NCI-H2081 (cell line): ENCODE measurements at regions not wholly inside any gene's neighbourhood (a gene's known extent, or its start where the extent isn't known, plus 50 kb on each side); places are given as distances from the start of the nearest gene placed in this dataset.

Experiments used
- DNase-seq, 2 experiments: peaks; one replicate each; lab custom pipeline; 2025; lab: John Stamatoyannopoulos, UW

DNA sequence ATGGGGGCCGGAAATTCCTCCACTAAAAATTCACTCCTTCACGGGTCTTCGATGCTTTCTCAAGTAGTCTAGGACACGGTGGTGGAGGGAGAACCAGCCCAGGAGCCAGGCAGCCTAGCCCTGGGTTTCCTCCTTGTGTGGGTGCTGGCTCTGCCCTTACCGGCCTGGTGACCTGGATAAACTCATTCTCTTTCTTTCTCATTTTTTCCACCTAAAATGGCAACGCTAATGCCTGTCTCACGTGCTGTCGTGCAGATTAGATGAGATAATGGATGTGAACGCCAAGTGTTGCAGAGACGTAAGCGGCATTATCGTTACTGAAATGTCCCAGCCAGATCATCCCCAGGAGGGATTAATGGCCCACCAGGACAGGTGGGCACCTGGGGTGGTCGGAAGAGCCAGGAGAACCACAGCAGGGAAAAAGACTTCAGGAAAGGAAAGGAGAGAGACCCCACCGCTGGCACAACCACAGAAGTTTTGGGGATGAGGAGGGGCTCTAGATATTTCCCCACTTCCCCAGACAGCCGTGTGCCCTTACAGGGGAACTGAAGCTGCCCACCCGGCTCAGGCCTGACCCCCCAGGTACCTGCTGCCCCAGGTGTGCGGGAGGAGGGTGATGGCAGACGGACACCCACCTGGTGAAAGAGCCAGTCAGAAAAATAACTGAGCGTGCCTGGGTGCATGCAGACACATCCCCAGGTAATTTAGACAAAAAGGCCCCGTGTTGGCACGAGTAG is 100.8 kb upstream of the ASAP2 start:
- DNase-seq, result peak in 1 of 2 experiments; percentile 61

DNA sequence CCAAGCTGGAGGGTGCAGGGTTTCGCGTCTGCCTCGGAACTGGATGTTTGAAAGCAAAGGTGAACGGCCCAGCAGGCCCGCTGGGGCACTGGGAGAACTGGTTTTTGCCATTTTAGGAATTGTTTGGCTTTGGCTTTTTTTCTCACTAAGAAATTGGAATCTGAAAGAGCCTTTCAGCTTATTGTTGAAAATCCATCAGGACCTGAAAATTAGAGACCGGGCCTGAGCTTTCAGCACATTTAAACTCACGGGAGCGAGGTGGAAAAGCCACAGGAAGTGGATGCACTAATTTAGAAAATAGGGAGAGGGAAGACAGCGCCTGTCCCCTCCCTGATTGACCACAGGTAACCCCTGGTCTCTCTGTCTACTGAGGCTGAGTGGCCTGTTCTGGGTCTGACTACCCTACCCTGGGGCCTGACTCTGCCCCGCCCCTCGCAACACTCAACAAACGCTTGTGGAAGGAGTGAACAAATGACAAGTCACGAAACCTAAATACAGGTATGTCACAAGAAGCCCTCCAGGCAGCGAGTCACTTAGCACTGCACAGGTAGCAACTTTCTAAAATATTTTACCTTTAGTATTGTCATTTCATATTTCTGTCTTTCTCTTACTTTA is 100.3 kb upstream of the MBOAT2 start:
- DNase-seq, result no peak

DNA sequence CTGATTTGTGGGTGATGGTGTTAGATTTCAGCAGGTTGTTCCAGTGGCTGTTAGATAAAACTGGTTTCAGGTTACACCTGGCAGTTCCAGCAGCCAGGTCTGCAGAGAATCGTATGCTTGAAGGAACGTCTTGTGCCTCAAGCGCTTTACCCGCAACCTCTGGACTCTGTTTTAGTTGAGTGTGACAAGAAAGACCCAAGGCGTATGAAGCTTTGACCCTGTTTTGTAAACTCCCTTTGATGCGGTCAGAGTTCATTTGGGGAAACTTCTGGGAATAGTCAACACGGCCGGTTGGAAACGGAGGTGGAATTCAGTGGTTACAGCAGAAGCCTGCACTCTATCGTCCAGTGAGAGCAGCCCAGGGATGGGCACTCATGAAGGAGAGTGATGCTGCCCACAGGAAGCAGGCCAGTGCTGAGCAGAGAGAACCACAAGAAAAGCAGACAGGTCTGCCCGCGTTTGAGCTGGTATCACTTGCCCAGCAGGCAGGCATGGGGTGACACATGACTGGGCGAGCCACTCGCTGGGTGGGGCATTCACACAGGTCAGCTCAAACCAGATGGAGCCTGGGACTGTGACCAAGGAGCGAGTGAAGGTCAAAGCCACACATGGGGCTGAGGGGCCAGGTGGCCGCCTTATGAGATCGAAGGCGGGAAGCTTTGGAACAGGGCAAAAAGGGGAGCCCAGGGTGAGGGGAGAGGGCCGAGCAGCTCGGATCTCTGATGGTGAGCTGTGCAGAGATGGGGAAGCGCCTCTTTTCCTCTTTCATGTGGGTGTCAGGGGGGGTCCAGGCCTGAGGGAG is 99.6 kb upstream of the MBOAT2 start:
- DNase-seq, result no peak

DNA sequence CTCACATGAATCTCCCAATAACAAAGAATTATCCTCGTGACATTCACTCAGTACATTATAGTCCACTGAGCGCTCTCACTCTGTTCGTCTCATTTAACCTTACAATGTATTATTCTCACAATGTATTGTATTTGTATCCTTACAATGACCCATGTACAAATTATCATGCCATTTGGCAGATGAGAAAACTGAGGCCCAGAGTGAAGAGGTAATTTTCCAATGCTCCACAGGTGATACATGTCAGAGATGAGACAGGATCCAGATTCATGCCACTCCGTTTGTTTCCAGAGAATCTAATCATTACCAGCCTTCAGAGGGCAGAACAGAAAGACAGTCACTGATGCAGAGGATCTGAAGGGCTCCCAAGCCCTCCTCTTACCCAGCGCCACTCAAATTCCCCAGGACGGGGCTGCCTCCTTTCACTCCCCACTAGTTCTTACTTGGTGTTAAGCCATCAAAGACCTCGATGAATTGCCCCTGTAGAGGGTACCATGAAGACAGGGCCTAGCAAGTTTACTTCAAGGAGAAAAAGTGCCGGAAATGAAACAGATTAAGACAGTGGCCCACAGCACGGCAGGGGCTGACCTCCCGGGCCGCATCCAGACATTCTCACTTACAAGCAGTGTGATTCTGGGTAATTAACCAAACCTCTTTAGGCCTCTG is 98.4 kb upstream of the MBOAT2 start:
- no peak for DNase-seq

DNA sequence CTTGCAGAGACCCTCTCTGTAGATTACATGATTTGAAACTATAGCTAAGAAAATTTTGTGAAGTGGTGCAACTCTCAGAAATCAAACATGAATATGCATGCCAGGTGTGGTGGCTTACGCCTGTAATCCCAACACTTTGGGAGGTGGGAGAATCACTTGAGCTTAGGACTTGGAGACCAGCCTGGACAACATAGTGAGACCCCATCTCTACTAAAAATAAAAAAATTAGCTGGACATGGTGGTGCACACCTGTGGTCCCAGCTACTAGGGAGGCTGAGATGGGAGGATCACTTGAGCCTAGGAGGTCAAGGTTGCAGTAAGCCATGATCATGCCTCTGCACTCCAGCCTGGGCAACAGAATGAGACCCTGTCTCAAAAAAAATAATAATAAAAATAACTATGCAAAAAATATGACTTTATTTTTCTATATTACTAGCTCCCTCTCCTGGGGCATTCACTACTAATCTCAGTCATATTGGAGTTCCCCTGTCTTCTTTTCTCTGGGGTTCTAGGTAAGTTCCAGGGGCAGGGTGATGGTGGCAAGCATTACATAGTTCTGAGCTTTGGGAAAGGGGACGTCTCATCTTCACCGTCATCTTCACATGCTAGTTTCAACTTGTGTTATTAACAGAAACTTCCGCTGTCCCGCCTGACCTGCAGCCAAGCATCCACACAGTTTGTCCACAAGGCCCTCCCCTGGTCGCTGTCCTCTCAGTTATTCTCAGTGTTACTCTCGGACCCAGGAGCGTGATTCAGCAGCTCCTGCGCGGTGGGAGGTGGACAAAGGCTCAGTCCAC is 96.8 kb upstream of the MBOAT2 start:
- no peak for DNase-seq

DNA sequence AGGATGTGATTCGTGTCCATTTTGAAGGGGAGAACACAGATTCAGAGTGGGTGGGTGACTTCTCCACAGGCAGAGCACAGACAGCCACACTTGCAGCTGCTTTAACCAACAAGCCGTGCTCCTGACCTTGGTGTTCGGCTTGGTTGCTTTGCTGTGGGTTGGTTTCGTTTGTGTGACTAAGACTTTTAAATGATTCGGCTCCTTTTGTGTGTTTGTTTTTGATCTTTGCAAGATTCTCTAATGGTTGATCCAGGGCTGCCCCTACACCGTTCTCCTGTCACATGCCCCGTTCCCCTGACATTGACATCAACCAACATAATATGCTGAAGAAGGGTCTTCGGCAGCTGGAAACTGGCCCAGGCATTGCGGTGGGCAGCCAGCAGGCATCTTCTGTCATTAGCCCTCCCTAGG is 95.9 kb upstream of the MBOAT2 start:
- no peak for DNase-seq

DNA sequence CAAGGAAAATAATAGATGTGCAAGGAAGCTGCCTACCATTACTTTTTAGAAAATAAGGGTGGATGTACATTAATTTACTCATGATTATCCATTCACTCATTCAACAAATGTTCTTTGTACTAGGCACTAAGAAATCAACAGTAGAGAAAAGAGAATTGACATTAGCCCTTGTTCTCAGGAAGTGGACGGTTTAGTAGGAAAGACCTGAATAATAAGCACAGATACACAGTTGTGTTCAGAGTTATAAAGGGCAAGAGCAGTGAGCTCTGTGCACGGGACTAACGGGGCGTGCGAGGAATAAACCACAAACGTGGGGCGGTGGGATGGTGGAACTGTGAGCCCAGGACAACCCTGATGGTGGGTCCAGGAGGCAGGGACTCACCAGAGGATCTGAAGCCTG is 94.4 kb upstream of the MBOAT2 start:
- no peak for DNase-seq

DNA sequence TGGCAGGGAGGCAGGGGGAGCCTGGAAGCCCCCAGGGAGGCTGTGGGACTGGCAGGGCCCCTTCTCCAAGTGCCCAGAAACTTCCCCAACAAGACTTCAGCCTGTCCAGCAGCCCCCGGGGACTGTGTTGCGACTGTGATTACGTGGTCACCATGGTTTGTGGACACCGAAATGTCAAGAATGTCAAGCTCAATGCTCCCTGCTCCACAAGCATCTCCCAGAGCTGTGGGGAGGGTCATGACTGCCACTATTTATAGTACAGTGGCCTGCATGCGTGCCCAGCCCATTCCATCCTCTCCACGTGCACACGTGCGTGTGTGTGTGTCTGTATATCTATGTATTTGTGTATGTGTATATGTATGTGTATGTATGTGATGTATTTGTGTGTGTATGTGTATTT is 93.8 kb upstream of the MBOAT2 start:
- no peak for DNase-seq

DNA sequence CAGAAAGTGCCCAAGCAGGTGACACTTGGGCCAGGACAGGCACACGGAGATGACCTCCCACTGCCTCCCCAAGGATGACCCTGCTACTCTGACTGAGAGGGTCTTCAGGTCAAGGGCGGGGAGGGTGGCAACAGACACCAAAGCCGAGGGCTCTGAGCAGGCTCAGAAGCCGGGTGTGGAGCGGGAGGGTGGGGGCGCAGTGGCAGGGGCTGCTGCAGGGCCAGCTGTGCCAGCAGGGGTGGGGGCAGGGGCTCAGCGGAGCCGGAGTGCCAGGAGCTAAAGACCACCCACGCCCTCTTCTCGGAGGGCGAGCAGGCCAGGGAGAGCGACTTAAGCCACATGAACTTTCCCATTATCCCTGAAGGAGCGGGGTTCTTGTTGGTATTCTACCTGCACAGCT is 93.3 kb upstream of the MBOAT2 start:
- DNase-seq, result no peak

DNA sequence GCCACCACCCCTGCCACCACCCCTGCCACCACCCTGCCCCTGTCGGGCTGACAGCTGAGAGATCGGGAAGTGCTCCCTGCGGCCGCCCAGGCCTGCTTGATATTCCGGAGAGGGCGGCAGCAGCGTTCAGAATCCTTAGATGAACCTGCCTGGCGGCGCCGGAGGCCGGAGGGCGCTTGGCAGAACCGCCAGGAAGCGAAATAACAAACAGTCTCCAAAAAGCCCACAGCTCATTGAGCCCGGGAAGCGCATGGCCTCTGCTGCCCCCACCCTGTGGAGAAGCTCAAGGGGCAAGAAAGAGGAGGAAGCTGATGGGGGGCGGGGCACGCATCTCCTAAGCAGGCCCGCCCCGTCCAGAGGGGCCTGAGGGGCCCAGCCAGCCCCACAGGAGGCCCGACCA is 92.2 kb upstream of the MBOAT2 start:
- no peak for DNase-seq

DNA sequence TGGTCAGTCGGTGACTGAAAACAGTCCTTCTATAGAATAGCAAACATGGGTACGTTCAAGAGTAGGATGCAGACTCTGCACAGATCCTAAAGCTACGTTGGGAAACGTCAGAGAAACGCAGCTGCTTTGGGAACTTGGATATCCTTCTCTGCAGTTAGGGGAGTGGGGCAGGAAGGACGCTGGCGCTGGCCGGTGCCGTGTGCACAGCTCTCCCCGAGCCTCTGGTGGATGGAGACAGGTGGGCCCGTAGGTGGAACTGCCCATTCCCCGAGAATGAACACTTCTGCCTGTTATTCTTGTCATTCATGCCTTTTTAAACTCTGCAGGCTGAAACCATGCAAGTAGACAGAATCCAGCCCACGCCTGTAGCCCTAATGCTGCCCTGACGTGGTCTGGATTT is 91.7 kb upstream of the MBOAT2 start:
- no peak for DNase-seq

DNA sequence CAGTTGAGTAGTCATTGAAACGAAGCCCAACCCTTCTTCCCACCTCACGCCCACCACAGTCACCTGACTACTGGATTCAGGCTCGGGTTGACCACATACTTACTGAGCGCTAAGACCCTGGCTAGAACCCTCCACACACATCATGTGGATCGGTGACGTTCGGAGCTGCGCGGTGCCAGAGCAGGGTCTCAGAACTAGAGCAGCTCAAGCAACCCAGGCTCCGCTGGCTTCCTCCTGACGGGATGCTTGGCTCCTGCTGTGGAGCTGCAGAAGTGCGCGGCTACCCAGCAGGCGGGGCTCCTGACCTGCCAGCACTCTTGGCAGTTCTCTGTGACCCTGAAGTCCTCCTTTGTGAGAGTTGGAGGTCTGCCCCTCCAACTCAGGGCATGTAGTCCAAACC is 90.6 kb upstream of the MBOAT2 start:
- no peak for DNase-seq

DNA sequence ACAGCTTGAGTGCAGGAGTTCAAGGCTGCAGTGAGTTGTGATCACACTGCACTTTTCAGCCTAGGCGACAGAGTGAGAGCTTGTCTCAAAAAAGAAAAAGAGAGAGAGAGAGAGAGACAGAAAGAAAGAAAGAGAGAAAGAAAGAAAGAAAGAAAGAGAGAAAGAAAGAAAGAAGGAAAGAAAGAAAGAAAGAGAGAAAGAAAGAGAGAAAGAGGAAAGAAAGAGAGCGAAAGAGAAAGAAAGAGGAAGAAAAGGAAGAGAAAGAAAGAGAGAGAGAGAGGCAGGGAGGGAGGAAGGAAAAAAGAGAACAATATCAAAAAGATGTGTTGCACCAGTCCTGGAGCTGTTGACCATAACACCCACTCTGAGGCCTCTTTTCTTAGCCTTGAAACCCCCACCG is 89.8 kb upstream of the MBOAT2 start:
- DNase-seq, result no peak

DNA sequence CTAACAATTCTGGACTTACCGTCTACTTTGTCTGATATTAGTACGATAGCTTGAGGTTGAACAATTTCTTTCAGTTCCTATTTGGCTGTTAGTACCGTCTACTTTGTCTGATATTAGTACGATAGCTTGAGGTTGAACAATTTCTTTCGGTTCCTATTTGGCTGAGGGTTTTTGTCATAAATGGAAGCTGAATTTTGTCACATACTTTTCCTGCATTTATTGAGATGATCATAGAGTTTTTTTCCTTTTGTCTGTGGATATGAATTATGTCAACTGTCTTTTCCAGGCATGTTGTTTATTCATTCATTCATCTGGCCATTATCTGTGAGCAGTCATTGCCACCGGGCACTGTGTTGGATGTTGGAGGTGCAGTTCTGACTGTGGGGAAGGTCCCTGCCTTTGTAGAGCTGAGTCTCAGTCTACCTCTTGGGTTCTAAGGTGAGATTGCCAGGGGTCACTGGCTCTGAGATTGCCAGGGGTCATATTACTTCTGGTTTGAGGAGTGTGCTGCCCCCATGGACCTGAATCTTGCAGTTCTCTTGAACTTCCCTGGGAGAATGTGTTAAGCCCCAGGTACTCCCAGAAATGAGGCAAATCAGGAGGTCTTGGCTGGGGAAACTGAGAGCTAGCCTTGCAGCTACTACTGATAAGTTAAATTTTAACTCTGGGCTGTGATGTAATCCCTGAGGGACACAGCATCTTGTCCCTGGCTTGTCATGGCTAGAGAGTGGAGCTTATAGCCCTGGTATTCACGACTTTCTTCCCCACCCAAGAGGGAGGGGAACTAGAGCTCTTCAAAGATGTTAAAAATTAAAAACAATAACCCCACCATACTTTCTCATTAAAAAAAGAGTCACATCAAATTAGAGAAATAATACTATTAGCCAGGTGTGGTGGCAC is 89.1 kb upstream of the MBOAT2 start:
- no peak for DNase-seq

DNA sequence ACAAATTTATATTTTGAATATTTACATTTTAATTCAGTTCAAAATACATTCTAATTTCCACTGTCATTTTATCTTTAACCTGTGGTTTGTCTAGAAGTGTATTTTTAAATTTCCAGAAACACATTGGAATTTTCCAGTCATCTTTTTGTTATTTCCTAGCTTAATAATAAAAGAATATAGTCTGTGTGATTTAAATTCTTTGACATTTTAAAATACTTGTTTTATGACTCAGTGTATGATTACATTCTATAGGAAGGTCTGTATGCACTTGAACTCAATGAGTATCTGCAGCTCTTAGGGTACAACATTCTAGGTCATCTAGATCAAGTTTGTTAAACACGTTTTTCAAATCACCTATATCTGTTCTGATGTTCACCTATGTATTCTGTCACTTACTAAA is 88.3 kb upstream of the MBOAT2 start:
- no peak for DNase-seq

DNA sequence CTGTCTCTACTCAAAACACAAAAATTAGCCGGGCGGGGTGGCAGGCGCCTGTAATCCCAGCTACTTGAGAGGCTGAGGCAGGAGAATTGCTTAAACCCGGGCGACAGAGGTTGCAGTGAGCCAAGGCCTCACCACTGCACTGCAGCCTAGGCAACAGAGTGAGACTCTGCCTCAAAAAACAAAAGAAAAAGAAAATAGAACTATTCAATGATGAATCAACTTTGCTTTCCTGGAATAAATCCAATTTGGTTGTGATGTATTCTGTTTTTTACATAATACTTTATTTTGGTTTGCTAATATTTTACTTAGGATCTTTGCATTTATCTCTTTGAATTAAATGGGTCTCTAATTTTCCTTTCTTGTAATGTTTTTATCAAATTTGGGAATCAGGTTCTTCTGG is 86.3 kb upstream of the MBOAT2 start:
- no peak for DNase-seq

DNA sequence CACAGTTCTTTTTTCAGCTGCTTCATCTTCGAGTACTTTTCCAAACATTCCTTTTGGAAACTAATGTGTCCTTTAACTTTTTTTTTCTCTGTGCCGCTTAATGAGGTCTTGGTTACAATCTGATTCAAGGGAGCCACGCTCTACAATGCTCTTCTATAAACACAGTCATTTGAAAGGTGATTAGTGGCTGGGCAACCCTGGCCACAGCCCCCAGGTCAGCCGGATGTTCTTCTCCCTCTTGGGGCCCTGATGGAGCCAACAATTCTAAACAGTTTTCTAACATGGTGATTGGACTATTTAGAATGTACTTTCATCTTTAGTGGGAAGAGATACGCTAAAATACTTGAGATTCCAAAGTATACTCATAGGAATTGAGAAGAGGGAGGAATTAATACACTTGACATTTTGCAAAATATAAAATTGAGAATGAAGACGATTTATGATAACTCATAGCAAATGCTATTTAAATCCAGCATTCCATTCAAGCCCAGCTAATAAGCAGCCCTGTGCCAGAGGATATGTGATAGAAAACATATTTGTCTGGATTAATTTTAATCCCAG is 83.7 kb upstream of the MBOAT2 start:
- DNase-seq, result no peak

DNA sequence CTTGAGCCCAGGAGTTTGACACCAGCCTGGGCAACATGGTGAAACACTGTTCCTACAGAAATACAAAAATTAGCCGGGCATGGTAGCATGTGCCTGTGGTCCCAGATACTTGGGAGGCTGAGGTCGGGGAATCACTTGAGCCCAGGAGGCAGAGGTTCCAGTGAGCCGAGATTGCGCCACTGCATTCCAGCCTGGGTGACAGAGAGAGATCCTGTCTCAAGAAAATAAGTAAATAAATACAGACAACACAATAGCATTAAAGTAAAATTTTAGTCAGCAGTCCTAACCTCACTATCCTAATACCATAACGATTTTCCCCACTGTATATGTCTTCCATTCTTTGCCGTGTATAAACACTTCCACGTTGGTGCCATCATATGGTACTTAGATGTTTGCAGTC is 83.0 kb upstream of the MBOAT2 start:
- DNase-seq, result no peak

DNA sequence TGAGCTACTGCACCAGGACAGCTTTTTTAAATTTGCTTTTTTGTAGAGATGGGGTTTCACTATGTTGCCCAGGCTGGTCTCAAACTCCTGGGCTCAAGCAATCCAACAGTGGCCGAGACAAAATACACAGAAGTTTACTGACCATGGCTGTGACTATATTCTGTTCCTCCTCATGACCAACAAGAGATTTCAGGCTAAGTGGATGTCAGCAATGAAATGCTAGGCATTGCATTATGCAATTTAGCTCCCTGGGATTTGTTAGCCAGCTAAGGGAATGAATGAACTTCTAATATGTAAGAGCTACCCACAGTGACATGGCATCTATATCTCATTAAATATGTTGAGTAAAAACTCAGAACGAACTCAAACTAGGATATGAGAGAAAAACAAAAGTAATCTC is 81.9 kb upstream of the MBOAT2 start:
- DNase-seq, result no peak

DNA sequence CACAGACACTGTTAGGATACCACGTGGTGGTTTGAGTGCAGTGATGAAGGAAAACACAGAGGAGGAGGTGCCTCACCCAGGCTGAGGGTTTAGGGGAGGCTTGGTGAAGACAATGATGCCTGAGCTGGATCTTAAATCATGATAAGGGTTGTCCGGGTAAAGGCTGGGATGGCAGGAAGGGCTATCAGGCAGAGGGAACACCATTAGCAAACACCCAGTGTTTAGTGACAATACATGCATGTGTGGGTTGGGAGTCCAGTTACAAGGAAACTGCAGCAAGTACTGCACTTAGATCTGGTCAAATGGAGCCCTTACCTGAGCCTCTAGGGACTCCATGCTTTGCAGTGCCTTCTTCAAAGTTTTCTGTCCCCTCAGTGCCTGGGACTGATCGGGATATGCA is 79.8 kb upstream of the MBOAT2 start:
- DNase-seq, result no peak

DNA sequence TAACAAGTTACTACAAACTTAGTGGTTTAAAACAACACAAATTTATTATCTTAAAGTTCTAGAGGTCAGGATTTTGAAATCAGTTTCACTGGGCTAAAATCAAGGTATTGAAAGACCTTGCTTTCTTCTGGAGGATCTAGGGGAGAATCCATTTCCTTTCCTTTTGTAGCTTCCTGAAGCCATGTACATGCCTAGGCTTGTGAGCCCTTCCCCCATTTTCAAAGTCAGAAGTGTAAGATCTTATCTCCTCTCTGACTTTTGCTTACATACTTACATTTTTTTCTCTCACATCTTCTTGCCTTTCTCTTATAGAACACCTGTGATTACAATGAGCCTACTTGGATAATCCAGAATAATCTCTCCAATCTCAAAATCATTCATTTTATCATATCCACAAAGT is 78.7 kb upstream of the MBOAT2 start:
- no peak for DNase-seq
